ENCODE measurements at regions not wholly inside any gene's neighbourhood (a gene's known extent, or its start where the extent isn't known, plus 50 kb on each side); places are given as distances from the start of the nearest gene placed in this dataset.

GRCh38 chr5:101932599-101932998 lies 363.5 kb downstream of the SLCO4C1 start:
- no peaks in the 10 kb centered on the region for H3K27me3 Mint-ChIP-seq (ENCODE audit: unreplicated experiment)
- H3K36me3 Mint-ChIP-seq (ENCODE audit: unreplicated experiment), result no peaks in the 10 kb centered on the region

GRCh38 chr5:101929628-101930027 lies 366.5 kb downstream of the SLCO4C1 start:
- Mint-ChIP-seq H3K27ac (ENCODE audit: unreplicated experiment) (no peak overlapping the region), H3K27me3 (ENCODE audit: unreplicated experiment) (no peaks in the 10 kb centered on the region), H3K36me3 (ENCODE audit: unreplicated experiment) (no peaks in the 10 kb centered on the region), H3K4me1 (ENCODE audit: unreplicated experiment) (no peaks in the 10 kb centered on the region), H3K4me3 (ENCODE audit: unreplicated experiment) (no peak overlapping the region), H3K9me3 (ENCODE audit: unreplicated experiment) (peaks cover 8% of the 10 kb centered on the region)
- no peak for TF ChIP-seq CTCF (IDR thresholded peaks at IDR 0.05)
- no peak for DNase-seq (ENCODE audit: extremely low spot score, unreplicated experiment)

More at GRCh38 chr5:101932599-101932998, 363.5 kb downstream of the SLCO4C1 start:
- H3K4me1 Mint-ChIP-seq (ENCODE audit: unreplicated experiment), result no peaks in the 10 kb centered on the region
- H3K27ac Mint-ChIP-seq (ENCODE audit: unreplicated experiment), result no peak overlapping the region
- DNase-seq (ENCODE audit: extremely low spot score, unreplicated experiment), result no peak
- no peak for TF ChIP-seq CTCF (IDR thresholded peaks at IDR 0.05)
- no peak overlapping the region for H3K4me3 Mint-ChIP-seq (ENCODE audit: unreplicated experiment)
- H3K9me3 Mint-ChIP-seq (ENCODE audit: unreplicated experiment), result no peaks in the 10 kb centered on the region

DNA sequence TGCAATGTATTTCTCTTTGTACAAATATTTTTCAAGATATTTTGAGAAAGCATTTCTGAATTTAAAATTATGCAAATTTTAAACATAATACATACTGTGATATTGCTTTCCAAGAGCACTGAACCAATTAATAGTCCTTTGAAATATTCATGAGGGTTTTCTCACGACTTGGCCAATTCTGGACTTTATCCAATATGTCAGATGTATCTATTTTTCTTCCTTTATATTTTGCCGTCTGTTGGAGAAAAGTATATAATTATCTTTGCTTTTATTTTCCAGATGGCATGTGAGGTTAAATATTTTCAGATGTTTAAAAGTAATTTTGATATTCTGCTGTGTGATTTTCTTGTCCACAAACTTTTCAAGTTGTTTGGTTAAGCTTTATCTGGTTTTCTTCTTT lies 378.9 kb downstream of the SLCO4C1 start:
- H3K27ac Mint-ChIP-seq (ENCODE audit: unreplicated experiment), result no peak overlapping the region
- no peak for TF ChIP-seq CTCF (IDR thresholded peaks at IDR 0.05)
- peaks cover 3% of the 10 kb centered on the region for H3K9me3 Mint-ChIP-seq (ENCODE audit: unreplicated experiment)
- no peak for DNase-seq (ENCODE audit: extremely low spot score, unreplicated experiment)
- H3K27me3 Mint-ChIP-seq (ENCODE audit: unreplicated experiment), result no peaks in the 10 kb centered on the region
- no peak overlapping the region for H3K4me3 Mint-ChIP-seq (ENCODE audit: unreplicated experiment)
- no peaks in the 10 kb centered on the region for H3K4me1 Mint-ChIP-seq (ENCODE audit: unreplicated experiment)
- no peaks in the 10 kb centered on the region for H3K36me3 Mint-ChIP-seq (ENCODE audit: unreplicated experiment)

DNA sequence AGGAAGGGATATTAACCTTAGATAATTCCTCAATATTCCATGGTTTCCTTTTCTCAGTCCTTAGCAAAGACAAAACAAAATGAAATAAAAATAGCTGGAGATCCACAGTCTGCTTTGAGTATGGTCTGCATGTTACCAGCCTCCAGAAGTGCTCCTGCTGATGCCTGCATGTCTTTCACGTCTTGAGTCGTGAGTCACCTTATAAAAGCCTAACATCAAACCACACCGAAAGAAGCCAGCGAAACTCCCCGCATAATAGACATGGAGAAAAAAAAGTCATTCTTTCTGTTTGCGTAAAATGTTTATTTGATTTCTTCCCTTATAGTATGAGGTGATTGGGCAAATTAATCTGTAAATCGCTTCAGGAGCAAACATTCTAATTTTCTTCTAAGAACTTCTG lies 380.5 kb downstream of the SLCO4C1 start:
- no peak for DNase-seq (ENCODE audit: extremely low spot score, unreplicated experiment)
- Mint-ChIP-seq H3K27ac (ENCODE audit: unreplicated experiment) (no peak overlapping the region), H3K27me3 (ENCODE audit: unreplicated experiment) (no peaks in the 10 kb centered on the region)

DNA sequence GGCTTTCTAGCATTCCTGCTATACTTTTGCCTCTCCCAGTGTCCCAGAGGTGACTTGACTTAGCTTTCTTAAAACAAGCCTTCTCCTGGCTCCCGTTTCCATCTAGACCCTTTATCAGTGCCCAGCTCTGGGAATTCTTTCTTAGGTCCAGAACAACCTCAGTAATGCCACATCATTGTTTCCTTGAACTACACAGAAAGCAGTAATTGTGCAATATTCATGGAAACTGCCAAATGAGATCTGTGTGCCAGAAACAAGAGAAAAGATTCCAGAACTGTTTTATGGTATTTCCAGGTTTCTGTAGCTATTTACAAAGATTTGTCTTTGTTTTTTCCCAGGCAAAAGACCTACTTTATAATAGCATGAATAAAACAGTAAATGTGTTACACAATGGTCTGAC lies 391.3 kb downstream of the SLCO4C1 start:
- no peak for TF ChIP-seq CTCF (IDR thresholded peaks at IDR 0.05)
- no peak for DNase-seq (ENCODE audit: extremely low spot score, unreplicated experiment)
- no peaks in the 10 kb centered on the region for H3K9me3 Mint-ChIP-seq (ENCODE audit: unreplicated experiment)
- H3K27me3 Mint-ChIP-seq (ENCODE audit: unreplicated experiment), result no peaks in the 10 kb centered on the region
- no peak overlapping the region for H3K27ac Mint-ChIP-seq (ENCODE audit: unreplicated experiment)
- H3K4me1 Mint-ChIP-seq (ENCODE audit: unreplicated experiment), result no peaks in the 10 kb centered on the region
- no peak overlapping the region for H3K4me3 Mint-ChIP-seq (ENCODE audit: unreplicated experiment)
- H3K36me3 Mint-ChIP-seq (ENCODE audit: unreplicated experiment), result no peaks in the 10 kb centered on the region

More for the DNA sequence above, 380.5 kb downstream of the SLCO4C1 start:
- peaks cover 4% of the 10 kb centered on the region for H3K9me3 Mint-ChIP-seq (ENCODE audit: unreplicated experiment)
- no peak overlapping the region for H3K4me3 Mint-ChIP-seq (ENCODE audit: unreplicated experiment)
- H3K36me3 Mint-ChIP-seq (ENCODE audit: unreplicated experiment), result no peaks in the 10 kb centered on the region
- no peaks in the 10 kb centered on the region for H3K4me1 Mint-ChIP-seq (ENCODE audit: unreplicated experiment)
- TF ChIP-seq CTCF (IDR thresholded peaks at IDR 0.05), result no peak

Data from osteocyte (in vitro differentiated cells).